Activated T-helper 1 cell treated with Interleukin-2 at 50 U/mL for 16 hours (primary cell): ENCODE measurements at regions not wholly inside any gene's neighbourhood (a gene's known extent, or its start where the extent isn't known, plus 50 kb on each side); places are given as distances from the start of the nearest gene placed in this dataset.

Experiments used
- DNase-seq: peaks from one replicate; pipeline ENCODE4 v3.0.0-alpha.2; 2020; ENCODE audit warnings: low read depth

DNA sequence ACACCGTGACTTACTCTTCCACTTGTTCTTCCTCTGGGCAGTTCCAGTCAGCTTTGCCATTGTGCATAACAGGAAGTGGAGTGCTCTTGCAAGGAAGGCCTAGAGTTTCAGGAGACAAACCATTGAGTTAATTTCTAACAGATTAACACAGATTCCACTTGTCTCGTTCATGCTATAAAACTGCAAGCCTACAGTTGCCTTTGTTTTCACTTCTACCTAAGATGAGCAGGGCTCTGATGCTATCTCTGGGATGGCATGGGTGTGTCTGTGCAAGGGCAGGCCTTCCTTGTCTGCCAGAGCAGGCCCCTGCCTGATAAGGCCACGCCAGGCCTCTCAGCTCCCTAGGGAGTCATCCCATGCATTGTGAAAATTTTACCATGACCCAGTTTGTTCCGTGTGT is 67.7 kb upstream of the PGRMC2 start:
- DNase-seq: no peak

DNA sequence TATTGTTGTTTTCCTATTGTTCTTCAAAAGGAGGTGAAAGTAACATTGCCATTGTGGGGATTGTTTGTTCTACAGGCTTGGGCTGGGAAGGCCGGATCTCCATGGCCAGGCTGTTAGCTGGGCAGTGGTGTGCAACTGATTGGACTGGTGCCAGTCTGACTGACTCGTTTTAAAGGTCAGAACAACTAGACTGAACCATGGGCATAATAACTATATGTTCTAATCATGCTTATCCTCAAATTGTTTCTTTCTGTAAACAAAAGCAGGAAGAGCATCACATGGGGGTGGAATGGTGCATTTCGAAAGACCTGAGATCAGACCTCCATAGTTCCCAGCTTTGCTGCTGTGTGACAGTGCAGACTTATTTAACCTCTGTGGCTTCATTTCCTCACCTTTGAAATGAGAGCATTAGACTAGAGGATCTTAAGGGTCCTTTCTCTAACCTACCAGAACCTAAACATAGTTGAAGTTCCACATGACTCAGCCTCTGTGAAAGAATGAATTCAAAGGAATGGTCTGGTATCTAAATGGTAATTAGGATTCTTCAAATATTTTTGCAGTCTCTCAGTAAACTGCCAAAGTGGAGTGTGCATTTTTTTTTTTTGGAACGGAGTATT is 66.7 kb upstream of the PGRMC2 start:
- DNase-seq: no peak

DNA sequence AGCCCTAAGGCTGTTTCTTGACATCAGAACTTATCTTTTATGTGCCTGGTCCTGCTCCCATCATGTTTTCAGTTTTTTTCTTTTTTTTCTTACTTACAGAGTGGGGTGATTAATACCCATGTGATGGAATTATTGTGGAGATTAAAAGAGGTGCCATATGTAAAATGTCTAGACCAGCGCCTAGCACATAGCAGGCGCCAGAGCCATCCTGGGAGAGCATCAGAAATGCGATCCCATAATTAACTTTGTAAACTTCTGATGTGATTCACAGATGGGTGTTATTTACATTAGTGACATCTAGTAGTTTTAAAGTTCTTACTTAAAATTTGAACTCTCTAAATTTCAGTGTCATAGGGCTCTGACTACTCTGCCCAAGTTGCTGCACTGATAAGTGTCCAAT is 66.2 kb upstream of the PGRMC2 start:
- no peak for DNase-seq

DNA sequence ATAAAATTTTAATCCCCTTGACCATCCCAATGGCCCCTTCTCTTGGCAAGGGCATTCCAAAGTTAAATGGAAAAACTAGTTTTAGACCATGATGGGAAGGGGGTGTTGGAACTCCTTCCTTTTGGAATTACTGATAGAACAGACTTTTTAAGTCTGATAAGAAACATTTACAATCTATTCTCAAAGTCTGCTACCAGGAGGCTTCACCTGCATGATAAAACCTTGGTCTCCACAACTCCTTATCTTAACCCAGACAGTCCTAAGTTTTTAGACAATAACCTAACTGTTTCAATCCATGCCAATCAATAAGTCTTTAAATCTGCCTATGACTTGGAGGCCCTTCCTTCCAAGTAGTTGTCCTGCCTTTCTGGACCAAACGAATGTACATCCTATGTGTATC is 63.9 kb upstream of the PGRMC2 start:
- DNase-seq: no peak

DNA sequence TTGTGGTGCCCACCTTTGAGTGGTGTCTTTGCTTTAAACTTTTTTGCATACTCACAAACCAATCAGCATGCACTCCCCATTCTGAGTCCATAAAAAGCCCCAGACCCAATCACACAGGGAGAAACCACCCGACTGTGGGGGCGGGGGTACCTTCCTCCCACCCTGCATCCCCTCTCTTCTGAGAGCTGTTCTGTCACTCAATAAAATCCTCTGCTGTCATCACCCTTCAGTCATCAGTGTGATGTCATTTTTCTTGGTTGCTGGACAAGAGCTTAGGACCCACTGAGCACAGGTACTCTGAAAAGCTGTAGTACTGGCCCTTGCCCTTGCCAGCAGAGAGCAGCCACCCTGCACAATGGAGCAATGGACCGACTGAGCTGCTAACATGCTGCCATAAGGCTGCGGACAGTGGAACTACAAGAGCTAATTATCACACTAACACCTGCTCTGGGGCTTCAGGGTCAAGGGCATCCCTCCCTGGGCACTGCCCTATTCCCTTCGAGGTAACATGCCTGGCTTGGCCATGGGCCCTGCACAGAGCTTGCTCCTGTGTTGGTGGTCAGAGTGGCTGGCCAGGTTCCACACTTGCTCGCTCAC is 62.9 kb upstream of the PGRMC2 start:
- no peak for DNase-seq

DNA sequence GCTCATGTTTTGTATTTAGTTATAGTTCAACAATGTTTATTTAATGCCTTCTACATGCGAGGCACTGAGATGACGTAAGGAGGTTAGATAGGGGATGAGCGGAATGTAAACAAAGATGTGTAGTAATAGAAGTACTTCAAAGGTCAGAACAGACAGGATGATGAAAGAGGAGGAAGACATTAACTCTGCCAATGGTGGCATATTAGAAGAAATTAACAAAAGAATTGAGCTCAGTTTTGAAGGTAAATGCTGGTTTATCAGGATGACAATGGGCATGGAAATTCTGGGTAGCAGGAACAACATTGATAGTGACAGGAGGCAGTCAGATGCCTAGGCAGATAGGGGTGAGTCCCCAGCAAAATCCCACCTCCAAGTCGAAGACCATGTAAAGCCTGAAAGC is 62.3 kb upstream of the PGRMC2 start:
- DNase-seq: no peak

DNA sequence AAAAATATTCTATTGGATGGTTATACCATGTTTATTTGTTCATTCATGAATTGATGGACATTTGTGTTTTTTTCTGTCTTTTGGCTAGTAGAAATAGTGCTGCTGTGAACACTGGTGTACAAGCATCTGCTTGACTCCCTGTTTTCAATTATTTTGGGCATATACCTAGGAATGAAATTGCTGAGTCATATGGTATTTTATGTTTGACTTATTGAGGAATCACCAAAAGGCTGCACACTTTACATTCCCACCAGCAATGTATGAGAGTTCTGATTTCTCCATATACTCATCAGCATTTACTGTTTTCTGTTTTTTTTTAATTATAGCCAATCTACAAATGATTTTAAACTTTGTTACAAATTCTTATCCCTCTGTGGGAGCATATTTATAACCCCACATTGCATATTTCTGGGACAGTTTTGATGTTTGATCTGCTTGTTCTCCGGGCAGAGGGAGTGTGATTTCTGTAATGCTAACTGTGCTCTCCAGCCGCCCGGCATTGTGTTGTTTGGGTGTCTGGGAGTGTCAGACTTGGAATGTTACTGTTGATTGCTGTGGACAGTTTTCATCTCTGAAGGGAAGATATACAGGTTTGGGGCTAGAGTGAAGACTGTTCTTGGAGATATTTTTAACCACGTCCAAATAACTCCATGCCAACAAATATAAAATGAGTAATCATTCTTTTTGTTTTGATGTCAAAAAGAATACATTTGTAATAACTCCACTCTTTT is 60.5 kb upstream of the PGRMC2 start:
- DNase-seq: no peak

DNA sequence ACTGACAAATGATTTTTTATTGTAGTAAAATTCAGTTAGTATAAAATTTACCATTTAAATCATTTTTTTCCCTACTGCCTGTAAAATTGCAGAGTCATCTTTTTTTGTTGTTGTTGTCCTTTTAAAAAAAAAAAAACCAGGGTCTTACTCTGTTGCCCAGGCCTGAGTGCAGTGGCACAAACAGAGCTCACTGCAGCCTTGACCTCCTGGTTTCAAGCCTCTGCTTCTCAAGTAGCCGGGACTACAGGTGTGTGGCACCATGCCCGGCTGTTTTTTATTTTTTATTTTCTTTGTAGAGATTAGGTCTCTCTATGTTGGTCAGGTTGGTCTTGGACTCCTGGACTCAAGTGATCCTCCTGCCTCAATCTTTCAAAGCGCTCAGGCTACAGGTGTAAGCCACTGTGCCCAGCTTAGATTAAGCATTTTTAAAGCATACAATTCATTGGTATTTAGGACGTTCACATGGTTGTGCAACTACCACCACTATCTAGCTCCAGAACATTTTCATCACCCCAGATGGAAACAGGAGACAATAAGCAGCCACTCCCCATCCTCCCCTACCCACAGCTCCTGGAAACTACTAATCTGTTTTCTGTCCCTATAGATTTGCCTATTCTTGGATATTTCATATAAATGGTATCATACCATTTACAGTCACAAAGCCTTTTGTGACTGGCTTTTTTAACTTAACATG is 59.7 kb upstream of the PGRMC2 start:
- no peak for DNase-seq

DNA sequence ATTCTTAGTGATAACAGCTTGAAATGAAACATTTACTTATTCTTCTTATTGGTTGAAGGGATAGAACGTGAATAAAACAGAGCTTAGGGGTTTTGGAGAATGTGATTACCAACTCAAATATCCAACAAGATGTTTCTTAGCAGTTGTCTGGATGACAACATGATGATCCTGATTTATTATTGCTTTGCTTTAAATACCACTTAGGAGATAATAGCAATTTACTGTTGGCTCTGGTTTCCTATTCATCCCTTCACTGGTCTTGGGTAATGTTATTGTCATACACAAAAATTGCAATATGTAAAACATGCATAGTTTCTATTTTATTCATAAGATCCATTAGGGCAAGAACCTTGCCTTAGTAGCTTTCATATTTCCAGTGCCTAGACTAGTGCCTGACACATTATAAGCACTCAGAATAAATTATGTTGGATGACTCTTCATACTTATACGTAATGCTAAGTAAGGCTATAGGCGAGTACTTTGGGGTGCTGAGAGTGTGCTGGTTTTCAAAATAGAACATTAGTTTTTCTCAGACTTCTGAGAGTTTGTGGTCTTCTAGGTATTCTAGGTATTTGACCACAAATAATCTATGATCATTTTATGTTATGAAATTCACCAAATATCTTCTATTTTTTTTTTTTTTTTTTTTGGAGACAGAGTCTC is 58.6 kb upstream of the PGRMC2 start:
- no peak for DNase-seq

DNA sequence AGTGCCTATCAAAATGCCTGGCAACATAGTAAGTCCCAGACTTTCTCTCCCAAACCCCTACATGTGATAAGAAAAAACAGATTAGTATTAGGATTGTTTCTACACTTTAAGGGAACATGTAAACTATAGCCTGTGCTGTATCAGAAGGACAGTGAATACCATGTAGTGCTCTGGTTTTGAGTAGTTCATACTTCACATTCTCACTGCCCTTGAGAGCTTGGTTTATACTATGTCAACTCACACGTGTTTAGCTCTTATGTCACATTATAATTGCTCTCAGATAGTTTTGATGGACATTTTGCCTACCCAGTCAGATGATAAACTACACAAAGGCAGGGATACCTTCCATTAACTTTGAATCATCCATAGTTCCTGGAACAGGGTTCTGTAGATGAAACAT is 58.0 kb upstream of the PGRMC2 start:
- DNase-seq: no peak

DNA sequence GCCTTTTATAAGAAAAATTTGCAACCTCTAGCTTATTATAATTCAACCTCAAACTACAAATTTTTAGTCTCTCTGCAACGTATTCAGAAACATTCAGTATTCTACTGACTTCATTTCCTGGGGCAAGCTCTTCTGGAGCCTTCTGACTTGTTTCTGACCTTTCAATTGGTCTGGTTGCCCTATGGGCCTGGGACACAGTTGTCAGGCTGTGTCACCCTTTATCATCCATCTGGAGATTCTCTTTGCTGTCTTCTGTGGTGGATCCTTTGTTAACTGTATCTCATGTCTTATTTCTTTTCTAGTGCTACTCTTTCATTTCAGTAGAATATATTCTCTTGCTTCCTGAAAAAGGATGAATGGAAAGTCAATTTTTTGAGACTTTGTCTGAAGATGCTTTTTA is 55.1 kb upstream of the PGRMC2 start:
- DNase-seq: no peak

DNA sequence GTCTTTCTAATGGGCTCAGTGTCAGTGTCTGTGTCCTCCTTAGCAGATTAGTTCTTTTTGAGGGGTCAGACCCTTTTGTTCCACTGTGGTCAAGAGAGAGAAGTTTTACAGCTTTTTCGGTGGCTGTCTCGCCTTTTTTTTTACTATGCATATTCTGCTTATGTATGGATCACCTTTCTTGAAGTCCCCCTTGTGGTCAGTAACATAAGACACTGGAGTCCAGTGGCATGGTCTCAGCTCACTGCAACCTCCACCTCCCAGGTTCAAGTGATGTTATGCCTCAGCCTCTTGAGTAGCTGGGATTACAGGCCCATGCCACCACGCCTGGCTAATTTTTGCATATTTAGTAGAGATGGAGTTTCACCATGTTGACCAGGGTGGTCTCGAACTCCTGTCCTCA is 54.0 kb upstream of the PGRMC2 start:
- DNase-seq: no peak

DNA sequence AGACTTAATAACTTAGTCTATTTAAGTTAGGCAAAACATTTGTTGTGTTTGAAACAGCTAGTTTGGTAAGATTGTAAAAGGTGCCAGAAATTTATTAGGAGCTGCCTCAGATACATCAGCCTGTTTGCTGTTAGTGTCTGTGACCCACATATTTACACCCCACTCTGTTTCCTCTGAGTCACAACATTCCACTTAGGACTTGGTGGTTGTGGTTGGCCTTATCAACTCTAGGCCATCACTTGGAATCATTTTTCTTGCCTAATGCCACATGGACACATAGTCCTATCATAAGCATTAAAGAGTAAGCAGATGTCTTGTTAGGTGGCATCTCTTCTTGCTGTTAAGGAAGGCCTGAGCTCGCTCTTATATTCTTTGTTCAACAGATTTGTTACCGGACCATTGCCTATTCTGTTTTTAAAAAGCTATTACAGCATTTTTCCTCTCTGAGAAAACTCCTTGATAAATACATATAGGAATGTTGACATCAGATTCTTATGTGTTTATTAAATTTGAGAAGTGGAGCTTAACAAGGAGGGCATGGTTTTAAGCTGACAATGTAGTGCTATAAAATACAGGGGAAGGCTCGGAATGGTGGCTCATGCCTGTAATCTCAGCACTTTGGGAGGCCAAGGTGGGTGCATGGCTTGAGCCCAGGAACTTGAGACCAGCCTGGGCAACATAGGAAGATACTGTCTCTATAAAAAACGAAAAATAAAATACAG is 51.2 kb upstream of the PGRMC2 start:
- DNase-seq: no peak

DNA sequence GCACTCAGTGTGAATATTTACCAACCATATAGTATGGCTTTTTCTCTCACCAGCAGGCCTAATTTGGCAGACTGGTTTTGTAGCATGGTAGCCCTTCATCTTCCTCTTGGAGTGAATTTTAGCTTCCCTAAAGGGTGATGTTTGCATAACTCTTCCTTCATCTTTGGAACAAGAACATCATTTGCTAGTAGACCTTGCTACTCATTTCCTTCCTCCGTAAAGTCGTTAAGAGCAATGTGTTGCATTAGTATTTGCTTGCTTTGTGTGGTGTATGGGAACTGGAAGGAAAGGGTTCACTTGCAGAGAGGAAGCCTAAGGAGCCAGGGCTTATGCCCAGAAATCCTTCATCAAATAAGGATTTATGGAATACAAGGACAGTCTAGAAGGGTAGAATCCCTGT is 50.2 kb upstream of the PGRMC2 start:
- DNase-seq: no peak
